ENCODE measurements at regions not wholly inside any gene's neighbourhood (a gene's known extent, or its start where the extent isn't known, plus 50 kb on each side); places are given as distances from the start of the nearest gene placed in this dataset.
"Not testable (repeated sequence)": the region's sequence is repeated elsewhere in the genome, so short reads cannot be mapped to it uniquely, and the experiment has no call there.

DNA sequence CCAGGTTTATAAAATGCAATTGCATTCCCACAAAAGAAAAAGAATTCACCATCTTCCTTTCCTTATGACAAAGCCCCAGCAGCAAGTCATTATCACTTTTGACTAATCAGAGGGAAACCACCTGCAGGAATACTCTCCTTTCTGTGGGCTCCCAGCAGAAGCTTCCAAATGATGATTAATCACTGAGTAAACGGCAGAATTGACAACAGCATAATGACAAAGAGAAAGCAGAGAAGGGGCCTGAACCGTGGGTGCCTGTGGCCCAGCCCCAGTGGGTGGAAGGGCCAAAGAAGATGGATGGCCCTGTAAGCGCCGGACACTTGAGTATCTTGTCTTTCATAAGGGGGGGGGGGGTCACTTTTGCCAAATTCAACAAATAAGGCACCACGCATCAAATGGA, 152.4 kb upstream of the NRBF2 start:
- CTCF ChIA-PET = interaction anchor here (0.7 kb wide), 1 partner anchor 11 kb away, joined by 3 read pairs; no protein-coding TSS in a partner anchor
- DNase-seq (ENCODE audit: extremely low spot score) = no peak
- POLR2A ChIA-PET = no interaction called here
- TF ChIP-seq, protein P1, sequence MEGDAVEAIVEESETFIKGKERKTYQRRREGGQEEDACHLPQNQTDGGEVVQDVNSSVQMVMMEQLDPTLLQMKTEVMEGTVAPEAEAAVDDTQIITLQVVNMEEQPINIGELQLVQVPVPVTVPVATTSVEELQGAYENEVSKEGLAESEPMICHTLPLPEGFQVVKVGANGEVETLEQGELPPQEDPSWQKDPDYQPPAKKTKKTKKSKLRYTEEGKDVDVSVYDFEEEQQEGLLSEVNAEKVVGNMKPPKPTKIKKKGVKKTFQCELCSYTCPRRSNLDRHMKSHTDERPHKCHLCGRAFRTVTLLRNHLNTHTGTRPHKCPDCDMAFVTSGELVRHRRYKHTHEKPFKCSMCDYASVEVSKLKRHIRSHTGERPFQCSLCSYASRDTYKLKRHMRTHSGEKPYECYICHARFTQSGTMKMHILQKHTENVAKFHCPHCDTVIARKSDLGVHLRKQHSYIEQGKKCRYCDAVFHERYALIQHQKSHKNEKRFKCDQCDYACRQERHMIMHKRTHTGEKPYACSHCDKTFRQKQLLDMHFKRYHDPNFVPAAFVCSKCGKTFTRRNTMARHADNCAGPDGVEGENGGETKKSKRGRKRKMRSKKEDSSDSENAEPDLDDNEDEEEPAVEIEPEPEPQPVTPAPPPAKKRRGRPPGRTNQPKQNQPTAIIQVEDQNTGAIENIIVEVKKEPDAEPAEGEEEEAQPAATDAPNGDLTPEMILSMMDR (IDR thresholded peaks at IDR 0.05; ENCODE audit: control extremely low read depth, extremely low read depth, low read depth, missing control alignments) = no peak

DNA sequence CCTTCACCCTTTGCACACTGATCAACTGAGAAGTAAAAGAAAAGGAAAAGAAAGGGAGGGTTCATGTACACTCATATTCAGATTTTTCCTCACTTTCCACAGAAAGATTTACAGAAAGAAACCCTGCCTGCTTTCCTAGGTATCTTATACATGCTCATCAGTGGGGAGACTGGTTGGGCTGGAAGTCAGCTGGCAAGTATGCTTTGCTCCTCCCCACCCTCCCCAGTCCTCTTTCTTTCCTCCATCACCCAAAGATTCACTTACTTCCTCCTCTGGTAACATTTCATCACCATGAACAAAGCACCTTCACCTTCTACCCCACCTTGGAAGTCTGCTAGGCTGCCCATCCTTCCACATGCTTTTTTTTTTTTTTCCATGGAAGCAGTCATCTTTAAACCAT, 153.2 kb upstream of the NRBF2 start:
- ChIA-PET CTCF (no interaction called here), POLR2A (no interaction called here)
- no peak for DNase-seq (ENCODE audit: extremely low spot score)
- TF ChIP-seq, protein P1 (IDR thresholded peaks at IDR 0.05; ENCODE audit: control extremely low read depth, extremely low read depth, low read depth, missing control alignments) = no peak

DNA sequence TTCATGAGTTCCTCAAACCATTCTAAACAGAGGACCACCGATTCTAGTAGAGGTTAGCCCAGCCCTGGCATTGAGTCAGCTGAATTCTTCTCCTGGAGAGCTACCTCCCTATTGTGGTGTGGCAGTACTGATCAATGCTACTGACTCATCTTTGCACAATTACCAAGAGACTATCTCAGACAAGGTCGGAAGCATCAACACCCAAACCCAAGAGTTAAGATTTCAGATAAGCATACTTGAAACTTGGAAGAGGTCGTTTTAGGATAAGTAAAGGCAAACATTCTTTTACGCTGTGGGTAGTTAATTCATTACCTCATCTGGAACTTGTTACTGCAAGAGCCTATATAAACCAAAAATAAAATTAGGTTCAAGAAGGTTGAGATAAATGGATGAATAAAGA, 154.6 kb upstream of the NRBF2 start:
- ChIA-PET CTCF (no interaction called here), POLR2A (no interaction called here)
- no peak for DNase-seq (ENCODE audit: extremely low spot score)
- TF ChIP-seq, protein P1 (IDR thresholded peaks at IDR 0.05; ENCODE audit: control extremely low read depth, extremely low read depth, low read depth, missing control alignments) = no peak

DNA sequence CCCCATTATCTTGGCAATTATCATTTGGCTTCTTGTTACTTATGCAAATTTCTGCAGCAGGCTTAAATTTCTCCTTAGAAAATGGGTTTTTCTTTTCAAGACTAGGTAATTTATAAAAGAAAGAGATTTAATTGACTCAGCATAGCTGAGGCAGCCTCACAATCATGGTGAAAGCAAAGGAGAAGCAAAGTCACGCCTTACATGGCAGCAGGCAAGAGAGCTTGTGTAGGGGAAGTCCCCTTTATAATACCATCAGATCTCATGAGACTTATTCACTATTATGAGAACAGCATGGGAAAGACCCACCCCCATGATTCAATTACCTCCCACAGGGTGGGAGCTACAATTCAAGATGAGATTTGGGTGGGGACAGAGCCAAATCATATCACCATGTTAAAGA, 158.3 kb upstream of the NRBF2 start:
- CTCF ChIA-PET = interaction anchor here (1.0 kb wide), 1 partner anchor 9 kb away, joined by 3 read pairs; no protein-coding TSS in a partner anchor
- DNase-seq (ENCODE audit: extremely low spot score); POLR2A ChIA-PET: not testable (repeated sequence)

DNA sequence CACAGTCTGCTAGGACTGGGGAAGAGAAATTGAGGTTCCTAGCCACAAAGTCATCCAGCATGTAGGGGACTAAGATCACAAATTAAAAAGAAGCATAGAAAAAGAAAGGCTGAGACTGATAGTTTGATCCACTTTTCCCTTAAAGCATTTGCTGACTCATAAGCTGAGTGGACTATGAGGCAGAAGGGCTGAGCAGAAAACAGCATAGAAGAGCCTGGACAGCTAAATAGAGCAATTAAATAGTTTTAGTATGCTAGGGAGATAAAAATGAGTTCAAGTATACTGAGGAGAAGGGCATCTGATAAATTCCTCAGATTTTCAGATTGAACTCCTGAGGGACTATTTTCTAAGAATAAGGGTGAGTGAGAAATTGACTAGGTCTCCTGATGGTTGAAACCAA, 155.9 kb upstream of the EGR2 start:
- no peak for DNase-seq (ENCODE audit: extremely low spot score)
- TF ChIP-seq, protein P1 (IDR thresholded peaks at IDR 0.05; ENCODE audit: control extremely low read depth, extremely low read depth, low read depth, missing control alignments) = no peak
- POLR2A ChIA-PET = no interaction called here
- CTCF ChIA-PET = interaction anchor here (0.8 to 1.2 kb wide), 2 partner anchors 27 to 112 kb away, joined by 3 to 4 read pairs; no protein-coding TSS in a partner anchor

DNA sequence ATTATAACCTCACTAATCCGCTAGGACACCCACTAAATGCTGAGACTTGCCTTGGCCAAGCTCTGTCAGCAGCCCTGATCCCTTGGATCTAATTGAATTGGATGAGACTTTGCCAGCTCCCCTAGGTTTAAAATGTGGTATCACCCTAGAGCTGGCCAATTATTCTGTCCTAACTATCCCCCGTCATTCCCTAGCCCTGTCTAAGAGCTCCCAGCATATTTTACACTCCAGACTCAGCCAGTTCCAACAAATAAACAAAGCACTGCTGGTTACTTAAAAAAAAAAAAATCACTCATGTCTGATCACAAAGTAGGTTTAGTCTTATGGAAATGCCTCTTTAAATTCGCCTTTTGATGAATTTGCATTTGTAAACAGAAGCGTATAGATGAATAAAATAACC, 147.9 kb upstream of the EGR2 start:
- POLR2A ChIA-PET = no interaction called here
- DNase-seq (ENCODE audit: extremely low spot score) = no peak
- CTCF ChIA-PET = no interaction called here
- TF ChIP-seq, protein P1 (IDR thresholded peaks at IDR 0.05; ENCODE audit: control extremely low read depth, extremely low read depth, low read depth, missing control alignments) = no peak

GRCh38 chr10:62961951-62962523, 145.9 kb upstream of the EGR2 start:
- CTCF ChIA-PET = no interaction called here
- TF ChIP-seq, protein P1 (IDR thresholded peaks at IDR 0.05; ENCODE audit: control extremely low read depth, extremely low read depth, low read depth, missing control alignments) = no peak
- DNase-seq (ENCODE audit: extremely low spot score) = no peak

More at GRCh38 chr10:62961951-62962523, 145.9 kb upstream of the EGR2 start:
- POLR2A ChIA-PET = no interaction called here
